Thyroid gland (tissue), 4 donors: ENCODE measurements at regions not wholly inside any gene's neighbourhood (a gene's known extent, or its start where the extent isn't known, plus 50 kb on each side); places are given as distances from the start of the nearest gene placed in this dataset.

Experiments
- POLR2A ChIP-seq, 2 donors: fragments of 450-650 bp; IDR thresholded peaks; one replicate each; pipeline ENCODE4 v1.6.1; 2017; ENCODE audit warnings: antibody characterized with exemption in 2 of 2, mild to moderate bottlenecking in 2 of 2, moderate library complexity in 1 of 2
- TF ChIP-seq, protein P1 (sequence below), 6 experiments: fragments of 200-600 bp in 3 of 6; fragments of 450-650 bp in 3 of 6; sonication (generic) in 3 of 6; IDR thresholded peaks; one replicate each; pipeline ENCODE4 v1.5.1; 2016 to 2019; ENCODE audit warnings: antibody characterized with exemption in 6 of 6, mild to moderate bottlenecking in 2 of 6, inconsistent platforms in 1 of 6, moderate library complexity in 1 of 6

DNA sequence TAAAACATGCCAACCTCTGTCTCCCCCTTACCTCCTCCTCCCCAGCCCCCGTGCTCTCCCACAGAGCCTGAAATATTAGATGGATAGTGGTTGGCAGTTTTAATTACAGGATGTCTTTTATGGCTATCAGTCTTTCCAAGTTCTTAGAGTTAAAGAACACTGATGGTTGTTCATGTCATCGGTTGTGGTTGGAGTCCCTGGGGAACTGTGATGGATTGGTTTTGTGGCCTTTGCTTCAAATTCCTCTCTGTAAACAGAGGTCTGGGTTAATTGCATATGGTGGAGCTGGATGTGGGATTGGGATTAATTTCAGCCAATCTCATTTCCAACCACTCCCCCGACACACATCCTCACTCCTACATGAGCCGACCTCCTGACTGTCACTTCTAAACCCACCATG lies 164.5 kb upstream of the PROK2 start:
- TF ChIP-seq, protein P1, sequence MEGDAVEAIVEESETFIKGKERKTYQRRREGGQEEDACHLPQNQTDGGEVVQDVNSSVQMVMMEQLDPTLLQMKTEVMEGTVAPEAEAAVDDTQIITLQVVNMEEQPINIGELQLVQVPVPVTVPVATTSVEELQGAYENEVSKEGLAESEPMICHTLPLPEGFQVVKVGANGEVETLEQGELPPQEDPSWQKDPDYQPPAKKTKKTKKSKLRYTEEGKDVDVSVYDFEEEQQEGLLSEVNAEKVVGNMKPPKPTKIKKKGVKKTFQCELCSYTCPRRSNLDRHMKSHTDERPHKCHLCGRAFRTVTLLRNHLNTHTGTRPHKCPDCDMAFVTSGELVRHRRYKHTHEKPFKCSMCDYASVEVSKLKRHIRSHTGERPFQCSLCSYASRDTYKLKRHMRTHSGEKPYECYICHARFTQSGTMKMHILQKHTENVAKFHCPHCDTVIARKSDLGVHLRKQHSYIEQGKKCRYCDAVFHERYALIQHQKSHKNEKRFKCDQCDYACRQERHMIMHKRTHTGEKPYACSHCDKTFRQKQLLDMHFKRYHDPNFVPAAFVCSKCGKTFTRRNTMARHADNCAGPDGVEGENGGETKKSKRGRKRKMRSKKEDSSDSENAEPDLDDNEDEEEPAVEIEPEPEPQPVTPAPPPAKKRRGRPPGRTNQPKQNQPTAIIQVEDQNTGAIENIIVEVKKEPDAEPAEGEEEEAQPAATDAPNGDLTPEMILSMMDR (IDR thresholded peaks at IDR 0.05) = no peak
- TF ChIP-seq POLR2A (IDR thresholded peaks at IDR 0.05) = no peak
